ENCODE measurements at regions not wholly inside any gene's neighbourhood (a gene's known extent, or its start where the extent isn't known, plus 50 kb on each side); places are given as distances from the start of the nearest gene placed in this dataset.

DNA sequence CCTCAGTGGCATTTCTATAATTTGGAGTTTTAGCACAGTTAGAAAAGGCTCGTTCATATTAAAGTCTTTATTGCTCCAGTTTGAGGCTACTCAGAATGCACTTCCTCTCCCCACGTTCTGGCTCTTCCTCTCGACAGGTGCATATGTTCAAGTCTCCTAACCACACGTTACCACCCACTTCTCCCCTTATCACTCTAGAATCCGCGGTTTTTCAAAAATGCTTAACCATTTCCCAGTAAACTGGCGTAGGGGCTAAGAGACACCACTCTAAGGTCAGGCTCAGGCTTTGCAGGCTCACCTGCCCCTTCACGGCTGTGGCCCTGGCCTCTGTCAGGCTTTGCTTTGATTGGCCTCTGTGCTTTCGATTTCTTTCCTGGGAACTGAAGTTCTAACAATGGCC is 383.6 kb downstream of the GLRX3 start:
- no peak for FAIRE-seq

DNA sequence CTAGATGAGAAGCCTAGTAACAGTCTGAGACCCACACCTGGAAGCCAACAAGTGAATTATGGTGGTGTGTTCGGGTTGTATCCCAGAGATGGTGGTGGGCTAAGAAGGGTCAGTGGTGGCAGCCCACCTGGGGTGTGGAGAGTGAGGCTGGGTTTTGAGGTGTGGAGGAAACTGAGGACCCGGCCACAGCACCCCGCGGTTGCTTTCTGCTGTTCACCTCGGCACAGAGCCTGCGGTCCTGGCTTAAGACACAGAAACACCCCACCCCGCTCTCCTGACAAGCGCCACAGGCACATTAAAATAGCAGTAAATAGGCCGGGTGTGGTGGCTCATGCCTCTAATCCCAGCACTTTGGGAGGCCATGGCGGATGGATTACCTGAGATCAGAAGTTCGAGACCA is 395.1 kb downstream of the GLRX3 start:
- FAIRE-seq, result no peak

DNA sequence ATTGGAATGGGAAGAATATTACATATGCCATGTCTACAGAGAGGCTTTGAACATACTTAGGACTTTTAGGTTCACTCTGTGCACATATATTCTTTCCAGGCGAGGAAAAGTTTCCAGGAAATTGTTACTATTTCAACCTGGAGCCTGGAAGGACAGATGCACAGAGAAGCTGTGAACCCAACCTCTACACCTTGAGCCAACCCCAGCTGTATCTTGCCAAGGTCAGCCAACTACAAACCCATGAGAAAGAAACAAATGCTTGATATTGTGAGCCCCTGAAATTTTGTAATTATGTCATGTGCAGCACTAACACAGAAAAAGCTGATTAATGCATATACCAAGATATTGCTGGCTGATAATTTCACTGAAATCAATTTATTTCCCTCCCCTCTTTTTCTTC is 404.9 kb downstream of the GLRX3 start:
- FAIRE-seq, result no peak

GRCh38 chr10:130542761-130543160 is 406.6 kb downstream of the GLRX3 start:
- no peak for FAIRE-seq

DNA sequence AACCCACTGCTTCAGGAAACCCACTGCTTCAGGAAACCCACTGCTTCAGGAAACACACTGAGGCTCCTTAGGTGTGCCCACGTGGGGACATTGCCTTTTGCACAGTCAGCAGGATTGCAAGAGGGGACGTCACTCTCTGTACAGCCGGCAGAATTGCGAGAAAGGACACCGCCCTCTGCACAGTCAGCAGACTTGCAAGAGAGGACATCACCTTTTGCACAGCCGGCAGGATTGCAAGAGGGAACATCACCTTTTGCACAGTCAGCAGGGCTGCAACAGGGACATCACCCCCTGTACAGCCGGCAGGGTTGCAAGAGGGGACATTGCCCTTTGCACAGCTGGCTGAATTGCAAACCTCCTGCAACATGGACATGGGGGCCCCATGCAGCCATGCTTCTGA is 407.6 kb downstream of the GLRX3 start:
- FAIRE-seq, result no peak

DNA sequence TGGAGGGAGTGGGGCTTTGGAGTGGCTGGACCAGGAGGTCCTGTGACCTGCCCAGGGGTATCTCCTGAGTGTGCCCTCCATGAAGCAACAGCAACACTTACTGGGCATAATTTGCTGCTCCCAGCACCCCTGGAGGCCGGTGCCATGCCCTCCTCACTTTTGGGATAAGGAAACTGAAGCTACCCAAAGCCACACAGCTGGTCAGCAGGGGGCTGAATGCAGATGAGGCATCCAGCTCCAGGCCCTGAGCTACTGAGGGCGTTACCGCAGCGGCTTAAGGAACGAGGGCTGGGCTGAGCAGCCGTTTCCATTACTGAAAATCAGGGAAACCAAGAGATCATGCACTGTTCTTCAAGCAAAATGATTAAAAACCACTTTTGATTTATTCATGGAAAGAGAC is 408.9 kb downstream of the GLRX3 start:
- no peak for FAIRE-seq

- no peak for FAIRE-seq
These were observed 409.5 kb downstream of the GLRX3 start for GRCh38 chr10:130545697-130546096.

GRCh38 chr10:130546841-130547240 is 410.6 kb downstream of the GLRX3 start:
- FAIRE-seq, result no peak

DNA sequence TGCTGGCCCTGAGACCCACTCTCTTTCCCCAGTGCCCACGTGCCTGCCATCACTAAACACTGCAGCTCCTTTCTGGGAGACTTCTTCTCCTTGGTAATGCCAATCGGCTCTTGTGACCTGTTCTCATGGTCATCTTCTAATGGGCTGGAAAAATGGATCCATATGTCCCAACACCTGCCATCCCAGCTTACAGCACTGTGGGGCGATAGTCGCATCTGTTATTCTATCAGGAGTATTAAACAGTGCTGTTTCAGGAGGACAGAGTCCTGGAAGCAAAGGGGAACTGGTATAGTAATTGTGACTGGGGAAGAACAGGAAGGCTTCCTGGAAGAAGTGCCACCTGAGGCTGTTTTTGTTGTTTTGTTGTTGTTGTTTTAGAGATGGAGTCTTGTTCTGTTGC is 411.2 kb downstream of the GLRX3 start:
- FAIRE-seq, result no peak

DNA sequence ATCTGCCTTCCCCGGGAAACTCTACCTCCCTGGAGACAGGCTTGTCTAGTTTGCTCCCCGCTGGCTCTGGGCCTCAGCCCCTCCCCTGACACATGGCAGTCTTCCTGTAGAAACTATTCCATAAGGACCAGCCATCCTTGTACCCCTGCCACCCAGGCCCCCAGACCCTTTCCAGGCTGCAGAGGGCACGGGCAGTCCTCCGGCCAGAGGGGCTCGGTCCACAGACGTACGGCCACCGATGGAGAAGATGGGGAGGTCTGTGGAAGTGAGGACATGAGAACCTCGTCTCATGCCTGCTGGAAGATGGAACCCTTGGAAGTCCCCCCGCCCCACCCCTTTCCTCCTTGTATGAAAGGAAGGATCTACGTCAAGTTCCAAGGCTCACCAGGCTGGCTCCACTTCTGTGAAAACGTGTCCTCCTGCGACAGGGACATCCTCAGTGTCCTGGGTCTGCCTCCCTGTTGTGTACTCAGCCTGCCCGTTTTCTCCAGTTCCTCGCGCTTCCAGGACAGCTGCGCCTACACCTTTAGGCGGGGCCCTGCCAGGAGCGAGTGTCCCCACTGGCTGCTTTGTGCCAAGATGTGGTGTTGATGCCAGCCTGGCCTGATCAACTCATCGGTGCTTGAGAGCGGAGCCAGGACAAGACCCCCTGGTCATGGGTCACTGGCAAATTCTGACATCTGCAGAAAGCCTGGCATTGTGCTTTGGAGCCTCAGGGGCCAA is 414.9 kb downstream of the GLRX3 start:
- FAIRE-seq, result no peak

- FAIRE-seq, result no peak
These were observed 415.5 kb downstream of the GLRX3 start for GRCh38 chr10:130551676-130552075.

GRCh38 chr10:130553826-130554225 is 417.6 kb downstream of the GLRX3 start:
- no peak for FAIRE-seq

DNA sequence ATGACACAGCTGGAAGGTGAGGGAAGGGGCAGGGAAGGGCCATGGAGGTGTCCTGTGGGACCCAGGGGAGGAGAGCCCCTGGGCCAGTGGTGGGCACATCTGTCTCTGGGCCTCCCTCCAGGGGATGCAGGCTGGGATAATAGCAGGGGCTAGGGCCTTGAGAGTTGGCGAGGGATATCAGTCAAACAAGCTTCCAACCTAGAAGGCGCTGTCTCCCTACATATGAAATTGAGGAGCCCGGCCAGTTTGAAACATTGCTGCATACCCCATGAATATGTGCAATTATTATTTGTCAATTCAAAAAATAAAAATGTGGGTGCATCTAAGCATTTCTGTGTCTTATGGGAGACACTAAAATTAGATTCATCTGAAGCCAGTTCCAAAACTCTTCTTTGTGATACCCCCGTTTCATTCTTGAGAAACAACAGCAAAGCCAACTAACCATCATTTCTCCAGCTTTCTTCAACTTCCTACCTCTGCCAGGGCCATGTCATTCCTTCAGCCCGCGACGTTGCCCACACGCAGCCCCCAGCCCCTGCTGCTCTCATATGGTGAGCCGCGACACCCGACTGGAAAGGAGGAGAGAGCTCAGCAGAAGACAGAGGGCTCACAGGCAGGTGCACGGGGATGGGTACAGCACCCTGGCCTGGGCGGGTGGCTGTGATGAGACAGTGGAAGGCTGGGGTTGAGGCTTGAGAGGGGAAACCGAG is 418.7 kb downstream of the GLRX3 start:
- no peak for FAIRE-seq

DNA sequence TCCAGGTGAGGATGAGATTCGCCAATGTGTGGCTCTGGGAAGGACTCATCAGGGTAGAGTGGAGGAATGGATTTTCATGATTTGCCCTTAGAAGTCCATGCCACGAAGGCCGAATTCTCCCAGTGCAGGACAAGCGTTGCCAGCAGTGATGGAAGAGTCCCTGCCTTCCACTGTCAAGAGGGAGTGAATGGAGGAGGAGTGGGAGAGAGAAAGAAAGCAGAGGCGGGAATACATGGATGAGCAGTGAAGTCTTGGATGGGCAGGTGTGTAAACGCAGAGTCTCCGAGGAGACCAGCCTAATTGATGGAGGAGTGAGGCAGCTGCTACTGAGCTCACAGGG is 419.2 kb downstream of the GLRX3 start:
- FAIRE-seq, result no peak

- no peak for FAIRE-seq
These were observed 421.1 kb downstream of the GLRX3 start for GRCh38 chr10:130557181-130557845.

DNA sequence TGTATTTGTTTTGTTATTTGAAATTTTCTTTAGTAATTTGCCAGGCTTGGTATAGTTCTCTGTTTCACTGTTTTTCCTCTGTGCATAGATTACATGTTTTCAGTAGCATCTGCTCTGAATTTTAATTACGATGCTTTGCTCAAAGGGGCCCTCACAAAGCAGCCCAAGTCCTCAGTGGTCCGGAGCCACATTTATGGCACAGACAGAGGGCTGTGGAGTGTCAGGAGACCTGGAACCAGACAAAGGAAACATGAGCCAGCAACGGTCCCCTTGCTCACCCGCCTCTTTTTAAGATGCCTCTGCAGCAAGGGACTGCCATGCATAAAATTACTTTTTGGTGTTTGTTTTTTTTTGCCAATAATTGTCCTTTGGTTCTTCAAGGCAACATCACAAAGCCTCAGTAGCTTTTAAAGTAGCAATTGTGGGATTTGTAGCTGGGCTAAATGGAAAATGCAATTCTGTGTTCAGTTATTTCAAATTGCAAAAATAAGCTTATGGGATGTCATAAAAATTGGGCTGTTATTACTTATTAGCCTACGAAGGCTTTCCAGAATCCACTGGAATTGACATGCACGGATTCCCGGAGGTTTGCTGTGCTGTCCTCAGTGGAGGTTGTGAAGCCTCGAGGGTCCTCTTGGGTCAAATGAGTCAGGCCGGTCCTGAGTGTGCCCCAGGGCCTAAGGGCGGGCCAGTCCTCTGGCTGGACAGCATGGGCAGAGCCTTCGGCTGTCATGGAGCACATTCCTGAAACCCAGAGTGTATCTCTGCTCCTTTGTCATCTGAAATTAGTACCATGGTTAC is 422.8 kb downstream of the GLRX3 start:
- no peak for FAIRE-seq

DNA sequence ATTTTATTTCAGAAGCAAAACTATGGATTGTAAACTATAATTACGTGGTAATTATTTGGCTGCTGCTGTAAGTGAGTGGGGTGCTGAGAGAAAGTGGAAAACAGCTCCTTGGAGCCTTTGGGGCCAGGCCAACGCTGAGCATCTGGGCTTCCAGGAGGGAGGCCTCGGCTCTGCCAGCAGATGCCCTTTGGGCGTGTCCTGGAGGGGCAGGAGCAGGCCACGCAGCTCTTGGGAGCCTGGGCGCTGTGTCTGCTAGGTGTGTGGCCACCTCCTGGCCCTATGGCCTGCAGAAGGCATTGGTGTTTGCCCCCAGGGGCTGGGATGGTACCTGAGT is 423.3 kb downstream of the GLRX3 start:
- FAIRE-seq, result no peak

- no peak for FAIRE-seq
These were observed 423.9 kb downstream of the GLRX3 start for GRCh38 chr10:130560116-130560515.

GRCh38 chr10:130560573-130560972 is 424.4 kb downstream of the GLRX3 start:
- no peak for FAIRE-seq

GRCh38 chr10:130561681-130562080 is 425.5 kb downstream of the GLRX3 start:
- no peak for FAIRE-seq

DNA sequence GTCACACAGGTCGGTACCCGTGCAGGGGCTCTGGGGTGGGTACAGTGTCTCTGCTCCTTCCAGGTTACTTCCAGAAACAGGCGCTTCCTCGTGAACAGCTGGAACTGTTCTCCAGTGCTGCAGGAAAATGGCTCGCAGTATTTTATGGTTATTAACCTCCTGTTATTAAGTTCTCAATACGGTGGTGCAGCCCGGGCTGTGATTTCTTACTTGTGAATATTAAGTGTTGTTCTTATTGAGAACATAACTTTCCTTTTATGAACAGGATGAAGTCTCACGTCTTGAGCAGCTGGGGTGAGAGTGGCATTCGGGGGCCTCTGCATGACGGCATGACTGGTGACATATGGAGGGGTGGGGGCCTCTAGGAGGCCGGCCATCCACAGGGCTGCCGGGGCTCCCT is 430.8 kb downstream of the GLRX3 start:
- no peak for FAIRE-seq

GRCh38 chr10:130567436-130567835 is 431.2 kb downstream of the GLRX3 start:
- no peak for FAIRE-seq

GRCh38 chr10:130568246-130568645 is 432.1 kb downstream of the GLRX3 start:
- no peak for FAIRE-seq

- FAIRE-seq, result no peak
These were observed 433.9 kb downstream of the GLRX3 start for GRCh38 chr10:130570074-130570473.
